H9 (cell line): ENCODE measurements at regions not wholly inside any gene's neighbourhood (a gene's known extent, or its start where the extent isn't known, plus 50 kb on each side); places are given as distances from the start of the nearest gene placed in this dataset.

Experiments
- DNase-seq: peaks from one replicate; pipeline ENCODE4 v3.0.0-alpha.2; 2017
- H2AFZ ChIP-seq: one replicate; pipeline ENCODE4 v1.6.1; 2013; ENCODE audit warnings: mild to moderate bottlenecking, low read length, control low read depth, moderate library complexity
- H2AK5ac ChIP-seq: 2 replicates; pipeline ENCODE4 v1.6.1; 2013; ENCODE audit warnings: low read length, control low read depth, mixed read lengths; ENCODE audit not compliant: insufficient read length
- H2BK120ac ChIP-seq: one replicate; pipeline ENCODE4 v1.6.1; 2013; ENCODE audit warnings: low read depth, mild to moderate bottlenecking, low read length, control low read depth, inconsistent platforms; ENCODE audit not compliant: poor library complexity, severe bottlenecking
- H2BK12ac ChIP-seq: 2 replicates; pipeline ENCODE4 v1.6.1; 2013; ENCODE audit warnings: low read length, control low read depth, mixed read lengths, low read depth; ENCODE audit not compliant: insufficient read length
- H2BK15ac ChIP-seq: 2 replicates; pipeline ENCODE4 v1.6.1; 2013; ENCODE audit warnings: low read depth, low read length, control low read depth
- H2BK20ac ChIP-seq: one replicate; pipeline ENCODE4 v1.6.1; 2013; ENCODE audit warnings: low read depth, mild to moderate bottlenecking, low read length, control low read depth, inconsistent platforms; ENCODE audit not compliant: poor library complexity, severe bottlenecking
- H2BK5ac ChIP-seq: 2 replicates; pipeline ENCODE4 v1.6.1; 2013; ENCODE audit warnings: low read length, control low read depth, mixed read lengths; ENCODE audit not compliant: insufficient read length
- H3K14ac ChIP-seq: 2 replicates; pipeline ENCODE4 v1.6.1; 2013; ENCODE audit warnings: low read length, control low read depth; ENCODE audit not compliant: insufficient read depth
- H3K18ac ChIP-seq: 2 replicates; pipeline ENCODE4 v1.6.1; 2013; ENCODE audit warnings: low read depth, mild to moderate bottlenecking, mixed read lengths, low read length, control low read depth; ENCODE audit not compliant: insufficient read length
- H3K23ac ChIP-seq: 2 replicates; pipeline ENCODE4 v1.6.1; 2013; ENCODE audit warnings: low read length, control low read depth, mixed read lengths, low read depth; ENCODE audit not compliant: insufficient read length
- H3K23me2 ChIP-seq: 2 replicates; pipeline ENCODE4 v1.6.1; 2013; ENCODE audit warnings: low read depth, mild to moderate bottlenecking, mixed read lengths, low read length, control low read depth; ENCODE audit not compliant: insufficient read length, poor library complexity, severe bottlenecking
- H3K27ac ChIP-seq: 2 replicates; pipeline ENCODE4 v1.5.1; 2013; ENCODE audit warnings: low read length, control low read depth, mixed read lengths, low read depth; ENCODE audit not compliant: insufficient read length
- H3K27me3 ChIP-seq: 2 replicates; pipeline ENCODE4 v1.6.1; 2013; ENCODE audit warnings: low read length, control low read depth, inconsistent platforms; ENCODE audit not compliant: insufficient read depth
- H3K4ac ChIP-seq: 2 replicates; pipeline ENCODE4 v1.6.1; 2013; ENCODE audit warnings: low read depth, mild to moderate bottlenecking, control low read depth, inconsistent platforms, low read length, moderate library complexity
- H3K4me1 ChIP-seq: 2 replicates; pipeline ENCODE4 v1.6.1; 2013; ENCODE audit warnings: low read length, control low read depth, inconsistent platforms; ENCODE audit not compliant: insufficient read depth
- H3K4me2 ChIP-seq: 2 replicates; pipeline ENCODE4 v1.6.1; 2013; ENCODE audit warnings: low read length, control low read depth, mixed read lengths; ENCODE audit not compliant: insufficient read length, insufficient read depth
- H3K56ac ChIP-seq: 2 replicates; pipeline ENCODE4 v1.6.1; 2013; ENCODE audit warnings: low read depth, mild to moderate bottlenecking, mixed read lengths, low read length, control low read depth; ENCODE audit not compliant: insufficient read length
- H3K79me1 ChIP-seq: 2 replicates; pipeline ENCODE4 v1.6.1; 2013; ENCODE audit warnings: low read depth, mild to moderate bottlenecking, moderate library complexity, low read length, control low read depth, inconsistent platforms; ENCODE audit not compliant: insufficient read depth, poor library complexity, severe bottlenecking
- H3K79me2 ChIP-seq: 2 replicates; pipeline ENCODE4 v1.6.1; 2013; ENCODE audit warnings: low read length, control low read depth, inconsistent platforms; ENCODE audit not compliant: insufficient read depth
- H3K9ac ChIP-seq: 2 replicates; pipeline ENCODE4 v1.6.1; 2013; ENCODE audit warnings: low read length, control low read depth, mixed read lengths; ENCODE audit not compliant: insufficient read length; ENCODE audit errors: extremely low read depth
- H3K9me3 ChIP-seq: one replicate; pipeline ENCODE4 v1.6.1; 2013; ENCODE audit warnings: low read depth, low read length, inconsistent platforms; ENCODE audit not compliant: control insufficient read depth
- H3T11ph ChIP-seq: one replicate; pipeline ENCODE4 v1.6.1; 2013; ENCODE audit warnings: mild to moderate bottlenecking, low read length, control low read depth, inconsistent platforms
- H4K20me1 ChIP-seq: one replicate; pipeline ENCODE4 v1.6.1; 2013; ENCODE audit not compliant: control insufficient read depth, insufficient read length, insufficient read depth
- H4K5ac ChIP-seq: 2 replicates; pipeline ENCODE4 v1.6.1; 2013; ENCODE audit warnings: low read depth, mild to moderate bottlenecking, mixed read lengths, low read length, control low read depth; ENCODE audit not compliant: insufficient read length
- H4K8ac ChIP-seq: replicated peaks from 2 replicates; pipeline ENCODE4 v1.6.1; 2013; ENCODE audit warnings: low read length, control low read depth, mixed read lengths, low read depth; ENCODE audit not compliant: insufficient read length
- H4K91ac ChIP-seq: 2 replicates; pipeline ENCODE4 v1.6.1; 2013; ENCODE audit warnings: low read depth, mild to moderate bottlenecking, moderate library complexity, mixed read lengths, low read length, control low read depth; ENCODE audit not compliant: insufficient read length
- H3K27ac Mint-ChIP-seq, 3 experiments: 2 replicates in 2 of 3; 3 replicates in 1 of 3; pipeline ENCODE4 v1.8.0; 2020 to 2021; ENCODE audit warnings: mixed read lengths in 3 of 3, mild to moderate bottlenecking in 1 of 3, moderate library complexity in 1 of 3
- H3K27me3 Mint-ChIP-seq: 2 replicates; pipeline ENCODE4 v1.8.0; 2021; ENCODE audit warnings: low read depth, mild to moderate bottlenecking, moderate library complexity, mixed read lengths
- H3K36me3 Mint-ChIP-seq, 3 experiments: 2 replicates in 2 of 3; 3 replicates in 1 of 3; pipeline ENCODE4 v1.8.0; 2020 to 2021; ENCODE audit warnings: low read depth in 3 of 3, mixed read lengths in 3 of 3; ENCODE audit not compliant: insufficient read depth in 1 of 3
- H3K4me1 Mint-ChIP-seq, 2 experiments: 2 replicates each; pipeline ENCODE4 v1.8.0; 2020; ENCODE audit warnings: mixed read lengths in 2 of 2
- H3K4me3 Mint-ChIP-seq, 2 experiments: 2 replicates in 1 of 2; 3 replicates in 1 of 2; pipeline ENCODE4 v1.8.0; 2020 to 2021; ENCODE audit warnings: mild to moderate bottlenecking in 2 of 2, mixed read lengths in 2 of 2, moderate library complexity in 1 of 2
- H3K9me3 Mint-ChIP-seq, 2 experiments: 2 replicates in 1 of 2; 3 replicates in 1 of 2; pipeline ENCODE4 v1.8.0; 2020; ENCODE audit warnings: mild to moderate bottlenecking in 2 of 2, mixed read lengths in 2 of 2, moderate library complexity in 1 of 2
- WGBS: extraction: QIAGEN DNeasy Blood & Tissue Kit; methylation state at CpG from one replicate; pipeline ENCODE4 v1.1.7; 2013; ENCODE audit warnings: missing lambda C conversion rate, low lambda C conversion rate, mixed read lengths; ENCODE audit not compliant: insufficient read length; ENCODE audit errors: extremely low coverage; 5-methylcytosine and 5-hydroxymethylcytosine counted together
- TF ChIP-seq, protein P1 (sequence below): fragments of 200-600 bp; sonication (generic); conservative IDR thresholded peaks from 3 replicates; pipeline ENCODE4 v1.8.0; 2021; ENCODE audit warnings: antibody characterized with exemption, mild to moderate bottlenecking

DNA sequence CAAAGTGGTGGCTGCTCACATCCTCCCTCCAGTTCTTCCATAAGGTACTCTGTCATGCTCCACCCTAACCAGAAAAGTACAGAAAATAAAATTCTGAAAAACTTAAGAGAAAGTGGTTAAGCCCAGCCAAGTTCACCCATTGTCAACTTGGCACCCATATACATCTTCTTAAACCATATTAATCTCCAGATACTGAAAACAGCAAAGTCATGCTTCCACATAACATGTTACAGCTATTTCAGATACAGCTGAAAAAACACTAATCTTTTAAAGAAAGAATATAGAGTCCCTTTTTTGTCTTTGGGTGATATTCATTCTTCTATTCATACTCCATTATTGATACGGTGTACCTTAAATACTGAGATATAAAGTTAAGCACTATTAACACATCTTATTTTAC lies 577.8 kb downstream of the KCNT2 start:
- H3K27me3 Mint-ChIP-seq, result no peaks in the 10 kb centered on the region
- Histone ChIP-seq H3K4me1 (peaks cover 3% of the 10 kb centered on the region), H2BK20ac (no peak overlapping the region), H2BK12ac (no peak overlapping the region), H3K56ac (no peak overlapping the region), H3K14ac (no peak overlapping the region), H3K23me2 (no peaks in the 10 kb centered on the region), H4K5ac (no peak overlapping the region), H3K27ac (no peak overlapping the region), H2AFZ (no peak overlapping the region), H4K20me1 (no peaks in the 10 kb centered on the region), H3T11ph (no peak overlapping the region), H2BK15ac (no peak overlapping the region), H3K79me2 (no peaks in the 10 kb centered on the region), H3K4ac (no peak overlapping the region), H3K4me2 (no peak overlapping the region), H3K79me1 (no peaks in the 10 kb centered on the region), H2BK5ac (no peak overlapping the region), H2BK120ac (no peak overlapping the region), H4K8ac (no peak overlapping the region), H3K23ac (no peak overlapping the region), H3K27me3 (no peaks in the 10 kb centered on the region), H3K9me3 (no peaks in the 10 kb centered on the region), H3K18ac (no peak overlapping the region), H3K9ac (no peak overlapping the region), H4K91ac (no peak overlapping the region), H2AK5ac (no peak overlapping the region)
- TF ChIP-seq, protein P1, sequence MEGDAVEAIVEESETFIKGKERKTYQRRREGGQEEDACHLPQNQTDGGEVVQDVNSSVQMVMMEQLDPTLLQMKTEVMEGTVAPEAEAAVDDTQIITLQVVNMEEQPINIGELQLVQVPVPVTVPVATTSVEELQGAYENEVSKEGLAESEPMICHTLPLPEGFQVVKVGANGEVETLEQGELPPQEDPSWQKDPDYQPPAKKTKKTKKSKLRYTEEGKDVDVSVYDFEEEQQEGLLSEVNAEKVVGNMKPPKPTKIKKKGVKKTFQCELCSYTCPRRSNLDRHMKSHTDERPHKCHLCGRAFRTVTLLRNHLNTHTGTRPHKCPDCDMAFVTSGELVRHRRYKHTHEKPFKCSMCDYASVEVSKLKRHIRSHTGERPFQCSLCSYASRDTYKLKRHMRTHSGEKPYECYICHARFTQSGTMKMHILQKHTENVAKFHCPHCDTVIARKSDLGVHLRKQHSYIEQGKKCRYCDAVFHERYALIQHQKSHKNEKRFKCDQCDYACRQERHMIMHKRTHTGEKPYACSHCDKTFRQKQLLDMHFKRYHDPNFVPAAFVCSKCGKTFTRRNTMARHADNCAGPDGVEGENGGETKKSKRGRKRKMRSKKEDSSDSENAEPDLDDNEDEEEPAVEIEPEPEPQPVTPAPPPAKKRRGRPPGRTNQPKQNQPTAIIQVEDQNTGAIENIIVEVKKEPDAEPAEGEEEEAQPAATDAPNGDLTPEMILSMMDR, result no peak
- peaks cover 17 to 18% of the 10 kb centered on the region in 2 experiments for H3K4me1 Mint-ChIP-seq
- H3K36me3 Mint-ChIP-seq, result no peaks in the 10 kb centered on the region
- no peak overlapping the region for H3K27ac Mint-ChIP-seq
- no peak for DNase-seq
- no peaks in the 10 kb centered on the region; a peak in 1 of 5 replicates for H3K9me3 Mint-ChIP-seq
- no CpG with 5 or more reads among the region's 1 CpG for WGBS
- no peak overlapping the region for H3K4me3 Mint-ChIP-seq
